Neural cell (in vitro differentiated cells): ENCODE measurements at regions not wholly inside any gene's neighbourhood (a gene's known extent, or its start where the extent isn't known, plus 50 kb on each side); places are given as distances from the start of the nearest gene placed in this dataset.

Experiments
- EP300 ChIP-seq: fragments of 450-650 bp; conservative IDR thresholded peaks from 2 replicates; pipeline ENCODE4 v1.6.1; 2014; ENCODE audit warnings: antibody characterized with exemption, mild to moderate bottlenecking, moderate library complexity; ENCODE audit not compliant: poor library complexity, severe bottlenecking
- EZH2 ChIP-seq: fragments of 200-600, 300-800 bp; shearing (Covaris generic), sonication (generic); IDR thresholded peaks from 2 replicates; pipeline ENCODE4 v1.6.1; 2014; ENCODE audit warnings: antibody characterized with exemption, low read length, borderline replicate concordance, mild to moderate bottlenecking; ENCODE audit not compliant: insufficient read depth, poor library complexity, severe bottlenecking
- POLR2AphosphoS5 ChIP-seq: IDR thresholded peaks from 2 replicates; pipeline ENCODE4 v1.6.1; 2012
- RAD21 ChIP-seq: fragments of 450-650 bp; conservative IDR thresholded peaks from 2 replicates; pipeline ENCODE4 v1.6.1; 2014; ENCODE audit warnings: antibody characterized with exemption, mild to moderate bottlenecking, moderate library complexity
- TAF1 ChIP-seq: IDR thresholded peaks from 2 replicates; pipeline ENCODE4 v1.6.1; 2012; ENCODE audit warnings: low read depth
- TF ChIP-seq, protein P1 (sequence below): fragments of 450-650 bp; IDR thresholded peaks from 2 replicates; pipeline ENCODE4 v1.5.1; 2014; ENCODE audit warnings: antibody characterized with exemption, mild to moderate bottlenecking, moderate library complexity; ENCODE audit not compliant: poor library complexity, severe bottlenecking
- TF ChIP-seq, protein P2 (sequence below): IDR thresholded peaks from 2 replicates; pipeline ENCODE4 v1.6.1; 2012; ENCODE audit warnings: borderline replicate concordance

DNA sequence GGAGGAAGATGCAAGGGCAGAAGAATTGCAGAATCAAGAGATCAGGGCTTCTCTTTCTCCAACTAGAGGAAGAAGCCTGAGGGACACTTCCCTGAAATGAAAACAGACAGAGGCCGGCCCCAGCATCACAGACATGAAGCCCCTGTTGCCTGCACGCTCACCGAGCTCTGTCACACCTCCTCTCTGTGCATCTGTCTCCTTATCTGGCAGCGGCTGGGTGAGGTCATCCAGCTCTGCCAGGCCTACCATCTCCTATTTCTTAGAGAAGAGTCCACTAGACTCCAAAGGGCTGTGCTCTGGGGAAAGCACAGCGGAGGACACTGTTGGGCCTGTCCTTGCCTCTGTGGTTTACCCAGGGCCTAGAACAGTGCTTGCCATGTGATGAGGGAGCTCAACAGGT, 71.9 kb upstream of the MLN start:
- TF ChIP-seq, protein P1, sequence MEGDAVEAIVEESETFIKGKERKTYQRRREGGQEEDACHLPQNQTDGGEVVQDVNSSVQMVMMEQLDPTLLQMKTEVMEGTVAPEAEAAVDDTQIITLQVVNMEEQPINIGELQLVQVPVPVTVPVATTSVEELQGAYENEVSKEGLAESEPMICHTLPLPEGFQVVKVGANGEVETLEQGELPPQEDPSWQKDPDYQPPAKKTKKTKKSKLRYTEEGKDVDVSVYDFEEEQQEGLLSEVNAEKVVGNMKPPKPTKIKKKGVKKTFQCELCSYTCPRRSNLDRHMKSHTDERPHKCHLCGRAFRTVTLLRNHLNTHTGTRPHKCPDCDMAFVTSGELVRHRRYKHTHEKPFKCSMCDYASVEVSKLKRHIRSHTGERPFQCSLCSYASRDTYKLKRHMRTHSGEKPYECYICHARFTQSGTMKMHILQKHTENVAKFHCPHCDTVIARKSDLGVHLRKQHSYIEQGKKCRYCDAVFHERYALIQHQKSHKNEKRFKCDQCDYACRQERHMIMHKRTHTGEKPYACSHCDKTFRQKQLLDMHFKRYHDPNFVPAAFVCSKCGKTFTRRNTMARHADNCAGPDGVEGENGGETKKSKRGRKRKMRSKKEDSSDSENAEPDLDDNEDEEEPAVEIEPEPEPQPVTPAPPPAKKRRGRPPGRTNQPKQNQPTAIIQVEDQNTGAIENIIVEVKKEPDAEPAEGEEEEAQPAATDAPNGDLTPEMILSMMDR, result no peak
- TF ChIP-seq TAF1, result no peak
- TF ChIP-seq EP300, result no peak
- TF ChIP-seq, protein P2, sequence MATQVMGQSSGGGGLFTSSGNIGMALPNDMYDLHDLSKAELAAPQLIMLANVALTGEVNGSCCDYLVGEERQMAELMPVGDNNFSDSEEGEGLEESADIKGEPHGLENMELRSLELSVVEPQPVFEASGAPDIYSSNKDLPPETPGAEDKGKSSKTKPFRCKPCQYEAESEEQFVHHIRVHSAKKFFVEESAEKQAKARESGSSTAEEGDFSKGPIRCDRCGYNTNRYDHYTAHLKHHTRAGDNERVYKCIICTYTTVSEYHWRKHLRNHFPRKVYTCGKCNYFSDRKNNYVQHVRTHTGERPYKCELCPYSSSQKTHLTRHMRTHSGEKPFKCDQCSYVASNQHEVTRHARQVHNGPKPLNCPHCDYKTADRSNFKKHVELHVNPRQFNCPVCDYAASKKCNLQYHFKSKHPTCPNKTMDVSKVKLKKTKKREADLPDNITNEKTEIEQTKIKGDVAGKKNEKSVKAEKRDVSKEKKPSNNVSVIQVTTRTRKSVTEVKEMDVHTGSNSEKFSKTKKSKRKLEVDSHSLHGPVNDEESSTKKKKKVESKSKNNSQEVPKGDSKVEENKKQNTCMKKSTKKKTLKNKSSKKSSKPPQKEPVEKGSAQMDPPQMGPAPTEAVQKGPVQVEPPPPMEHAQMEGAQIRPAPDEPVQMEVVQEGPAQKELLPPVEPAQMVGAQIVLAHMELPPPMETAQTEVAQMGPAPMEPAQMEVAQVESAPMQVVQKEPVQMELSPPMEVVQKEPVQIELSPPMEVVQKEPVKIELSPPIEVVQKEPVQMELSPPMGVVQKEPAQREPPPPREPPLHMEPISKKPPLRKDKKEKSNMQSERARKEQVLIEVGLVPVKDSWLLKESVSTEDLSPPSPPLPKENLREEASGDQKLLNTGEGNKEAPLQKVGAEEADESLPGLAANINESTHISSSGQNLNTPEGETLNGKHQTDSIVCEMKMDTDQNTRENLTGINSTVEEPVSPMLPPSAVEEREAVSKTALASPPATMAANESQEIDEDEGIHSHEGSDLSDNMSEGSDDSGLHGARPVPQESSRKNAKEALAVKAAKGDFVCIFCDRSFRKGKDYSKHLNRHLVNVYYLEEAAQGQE, result no peak
- no peak for TF ChIP-seq EZH2
- TF ChIP-seq POLR2AphosphoS5, result no peak
- TF ChIP-seq RAD21, result no peak
